ENCODE measurements at regions not wholly inside any gene's neighbourhood (a gene's known extent, or its start where the extent isn't known, plus 50 kb on each side); places are given as distances from the start of the nearest gene placed in this dataset.

DNA sequence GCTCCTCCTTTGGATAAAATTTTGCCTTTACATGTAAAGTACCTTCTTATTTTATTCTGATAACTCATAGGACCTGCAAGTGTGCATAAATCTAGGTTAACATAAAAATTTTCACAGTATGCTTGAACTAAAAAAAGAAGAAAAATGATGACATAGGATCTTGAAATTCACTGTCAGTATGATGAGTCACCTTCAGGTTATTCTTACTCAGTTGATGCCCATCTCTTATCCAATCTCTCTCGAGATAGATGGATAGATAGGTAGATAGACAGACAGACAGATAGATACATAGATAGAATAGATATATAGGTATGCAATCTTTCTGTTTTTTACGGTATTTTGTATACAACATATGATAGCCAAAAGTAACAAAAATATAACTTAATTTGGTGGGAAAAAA is 485.5 kb downstream of the NAF1 start:
- WGBS (ENCODE audit: insufficient coverage, insufficient replicate concordance, low lambda C conversion rate, missing lambda C conversion rate) = 2% methylated on average over 2 of the region's 2 CpGs
- ATAC-seq (no peak), FAIRE-seq (no peak), DNase-seq (ENCODE audit: low read depth, low spot score) (no peak)
- no peak overlapping the region for H2AFZ ChIP-seq (ENCODE audit: control insufficient read depth, low read depth, low read length)
- no peak overlapping the region for H3K4me3 ChIP-seq
- no peaks in the 10 kb centered on the region for H3K9me3 ChIP-seq (replicated peaks; ENCODE audit: control insufficient read depth, insufficient read depth, low read length)
- CTCF ChIA-PET = interaction anchor here (0.7 kb wide), 1 partner anchor 21 kb away, joined by 4 read pairs; no protein-coding TSS in a partner anchor
- RAD21 ChIA-PET (ENCODE audit: unreplicated experiment) = no interaction called here
- SMC1A ChIA-PET (ENCODE audit: uncharacterized antibody, unreplicated experiment) = no interaction called here
- BruUV-seq (replicated peaks) = no TSS peak
- intact Hi-C loops (cut with micrococcal nuclease; ENCODE audit: unreplicated experiment) (no loop called here), in situ Hi-C loops (cut with MboI) (no loop called here)
- no peak overlapping the region for H3K9ac ChIP-seq (ENCODE audit: control insufficient read depth, insufficient read depth, low read length)
- no peak overlapping the region for H3K27ac ChIP-seq (ENCODE audit: control insufficient read depth, insufficient read depth)
- no peaks in the 10 kb centered on the region for H3K79me2 ChIP-seq (ENCODE audit: control insufficient read depth, insufficient read depth, low read length)
- H3K36me3 ChIP-seq (ENCODE audit: control insufficient read depth in 2 of 2, insufficient read depth in 2 of 2, low read length in 1 of 2) = no peaks in the 10 kb centered on the region
- H3K27me3 ChIP-seq (replicated peaks in 1 of 2; ENCODE audit: control insufficient read depth in 2 of 2, insufficient read depth in 2 of 2, low read length in 1 of 2) = no peaks in the 10 kb centered on the region
- no peak overlapping the region for H3K4me2 ChIP-seq (ENCODE audit: control insufficient read depth, insufficient read depth)
- no peaks in the 10 kb centered on the region for H3K4me1 ChIP-seq (ENCODE audit: control insufficient read depth, insufficient read depth, low read length)
- H4K20me1 ChIP-seq (ENCODE audit: control insufficient read depth, insufficient read depth) = no peaks in the 10 kb centered on the region
- POLR2A ChIA-PET = no interaction called here
- TF ChIP-seq TAF1 (IDR thresholded peaks at IDR 0.05; ENCODE audit: borderline replicate concordance, low read depth, low read length) = no peak
- TF ChIP-seq, protein P1, sequence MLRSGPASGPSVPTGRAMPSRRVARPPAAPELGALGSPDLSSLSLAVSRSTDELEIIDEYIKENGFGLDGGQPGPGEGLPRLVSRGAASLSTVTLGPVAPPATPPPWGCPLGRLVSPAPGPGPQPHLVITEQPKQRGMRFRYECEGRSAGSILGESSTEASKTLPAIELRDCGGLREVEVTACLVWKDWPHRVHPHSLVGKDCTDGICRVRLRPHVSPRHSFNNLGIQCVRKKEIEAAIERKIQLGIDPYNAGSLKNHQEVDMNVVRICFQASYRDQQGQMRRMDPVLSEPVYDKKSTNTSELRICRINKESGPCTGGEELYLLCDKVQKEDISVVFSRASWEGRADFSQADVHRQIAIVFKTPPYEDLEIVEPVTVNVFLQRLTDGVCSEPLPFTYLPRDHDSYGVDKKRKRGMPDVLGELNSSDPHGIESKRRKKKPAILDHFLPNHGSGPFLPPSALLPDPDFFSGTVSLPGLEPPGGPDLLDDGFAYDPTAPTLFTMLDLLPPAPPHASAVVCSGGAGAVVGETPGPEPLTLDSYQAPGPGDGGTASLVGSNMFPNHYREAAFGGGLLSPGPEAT (IDR thresholded peaks at IDR 0.05; ENCODE audit: low read depth) = no peak

DNA sequence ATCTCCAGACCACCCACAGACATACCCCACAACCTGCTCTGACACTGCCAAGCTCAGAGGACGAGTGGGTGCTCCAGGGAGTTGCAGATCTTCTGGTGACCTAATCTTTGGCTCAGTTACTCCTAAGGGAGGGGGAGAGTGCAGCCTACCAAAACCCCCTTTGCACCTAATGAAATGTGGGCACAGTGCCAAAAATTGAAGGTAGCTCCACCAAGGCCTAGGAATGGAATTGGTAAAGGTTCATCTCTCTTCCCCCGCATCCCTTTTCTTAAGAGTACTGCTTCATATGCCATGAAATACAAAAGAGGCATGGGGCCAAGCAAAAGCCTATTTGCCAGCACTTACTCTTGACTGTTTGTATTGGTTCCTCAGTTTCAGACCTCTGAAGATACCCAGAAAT is 491.0 kb downstream of the NAF1 start:
- no peaks in the 10 kb centered on the region for H3K36me3 ChIP-seq (ENCODE audit: control insufficient read depth in 2 of 2, insufficient read depth in 2 of 2, low read length in 1 of 2)
- DNase-seq (ENCODE audit: low read depth, low spot score) = no peak
- no peaks in the 10 kb centered on the region for H3K79me2 ChIP-seq (ENCODE audit: control insufficient read depth, insufficient read depth, low read length)
- H2AFZ ChIP-seq (ENCODE audit: control insufficient read depth, low read depth, low read length) = no peak overlapping the region
- WGBS (ENCODE audit: insufficient coverage, insufficient replicate concordance, low lambda C conversion rate, missing lambda C conversion rate) = 18% methylated on average over 2 of the region's 2 CpGs
- no peak overlapping the region for H3K4me3 ChIP-seq
- SMC1A ChIA-PET (ENCODE audit: uncharacterized antibody, unreplicated experiment) = interaction anchor here (0.7 to 1.7 kb wide), 2 partner anchors 15 to 1066 kb away, joined by 3 read pairs; no protein-coding TSS in a partner anchor
- H3K4me1 ChIP-seq (ENCODE audit: control insufficient read depth, insufficient read depth, low read length) = no peaks in the 10 kb centered on the region
- H3K27ac ChIP-seq (ENCODE audit: control insufficient read depth, insufficient read depth) = no peak overlapping the region
- H3K9ac ChIP-seq (ENCODE audit: control insufficient read depth, insufficient read depth, low read length) = no peak overlapping the region
- H4K20me1 ChIP-seq (ENCODE audit: control insufficient read depth, insufficient read depth) = no peaks in the 10 kb centered on the region
- no peak for FAIRE-seq
- H3K9me3 ChIP-seq (replicated peaks; ENCODE audit: control insufficient read depth, insufficient read depth, low read length) = no peaks in the 10 kb centered on the region
- in situ Hi-C loops (cut with MboI) (no loop called here), intact Hi-C loops (cut with micrococcal nuclease; ENCODE audit: unreplicated experiment) (no loop called here)
- ATAC-seq = no peak
- no TSS peak for BruUV-seq (replicated peaks)
- RAD21 ChIA-PET (ENCODE audit: unreplicated experiment) = no interaction called here
- no peaks in the 10 kb centered on the region for H3K27me3 ChIP-seq (replicated peaks in 1 of 2; ENCODE audit: control insufficient read depth in 2 of 2, insufficient read depth in 2 of 2, low read length in 1 of 2)
- POLR2A ChIA-PET = no interaction called here
- no peak overlapping the region for H3K4me2 ChIP-seq (ENCODE audit: control insufficient read depth, insufficient read depth)
- CTCF ChIA-PET = no interaction called here
- TF ChIP-seq GABPA (IDR thresholded peaks at IDR 0.05; ENCODE audit: low read depth) = no peak
- TF ChIP-seq STAT3 (IDR thresholded peaks at IDR 0.05; ENCODE audit: low read depth, low read length) = no peak
- TF ChIP-seq, protein P2, sequence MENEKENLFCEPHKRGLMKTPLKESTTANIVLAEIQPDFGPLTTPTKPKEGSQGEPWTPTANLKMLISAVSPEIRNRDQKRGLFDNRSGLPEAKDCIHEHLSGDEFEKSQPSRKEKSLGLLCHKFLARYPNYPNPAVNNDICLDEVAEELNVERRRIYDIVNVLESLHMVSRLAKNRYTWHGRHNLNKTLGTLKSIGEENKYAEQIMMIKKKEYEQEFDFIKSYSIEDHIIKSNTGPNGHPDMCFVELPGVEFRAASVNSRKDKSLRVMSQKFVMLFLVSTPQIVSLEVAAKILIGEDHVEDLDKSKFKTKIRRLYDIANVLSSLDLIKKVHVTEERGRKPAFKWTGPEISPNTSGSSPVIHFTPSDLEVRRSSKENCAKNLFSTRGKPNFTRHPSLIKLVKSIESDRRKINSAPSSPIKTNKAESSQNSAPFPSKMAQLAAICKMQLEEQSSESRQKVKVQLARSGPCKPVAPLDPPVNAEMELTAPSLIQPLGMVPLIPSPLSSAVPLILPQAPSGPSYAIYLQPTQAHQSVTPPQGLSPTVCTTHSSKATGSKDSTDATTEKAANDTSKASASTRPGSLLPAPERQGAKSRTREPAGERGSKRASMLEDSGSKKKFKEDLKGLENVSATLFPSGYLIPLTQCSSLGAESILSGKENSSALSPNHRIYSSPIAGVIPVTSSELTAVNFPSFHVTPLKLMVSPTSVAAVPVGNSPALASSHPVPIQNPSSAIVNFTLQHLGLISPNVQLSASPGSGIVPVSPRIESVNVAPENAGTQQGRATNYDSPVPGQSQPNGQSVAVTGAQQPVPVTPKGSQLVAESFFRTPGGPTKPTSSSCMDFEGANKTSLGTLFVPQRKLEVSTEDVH (IDR thresholded peaks at IDR 0.05; ENCODE audit: low read depth, partially characterized antibody) = no peak
- TF ChIP-seq, protein P3, sequence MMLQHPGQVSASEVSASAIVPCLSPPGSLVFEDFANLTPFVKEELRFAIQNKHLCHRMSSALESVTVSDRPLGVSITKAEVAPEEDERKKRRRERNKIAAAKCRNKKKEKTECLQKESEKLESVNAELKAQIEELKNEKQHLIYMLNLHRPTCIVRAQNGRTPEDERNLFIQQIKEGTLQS (IDR thresholded peaks at IDR 0.05; ENCODE audit: borderline replicate concordance, extremely low read depth, low read depth, low read length) = no peak
- no peak for TF ChIP-seq SIN3A (IDR thresholded peaks at IDR 0.05; ENCODE audit: low read depth, low read length)
- no peak for TF ChIP-seq SPI1 (IDR thresholded peaks at IDR 0.05; ENCODE audit: borderline replicate concordance, insufficient read depth, low read depth, low read length)
- no peak for TF ChIP-seq ZZZ3 (IDR thresholded peaks at IDR 0.05; ENCODE audit: control insufficient read depth, insufficient read length, low read depth)
- no peak for TF ChIP-seq MTA2 (IDR thresholded peaks at IDR 0.05; ENCODE audit: low read depth)
- TF ChIP-seq IRF4 (IDR thresholded peaks at IDR 0.05; ENCODE audit: low read depth, low read length) = no peak
- TF ChIP-seq, protein P4, sequence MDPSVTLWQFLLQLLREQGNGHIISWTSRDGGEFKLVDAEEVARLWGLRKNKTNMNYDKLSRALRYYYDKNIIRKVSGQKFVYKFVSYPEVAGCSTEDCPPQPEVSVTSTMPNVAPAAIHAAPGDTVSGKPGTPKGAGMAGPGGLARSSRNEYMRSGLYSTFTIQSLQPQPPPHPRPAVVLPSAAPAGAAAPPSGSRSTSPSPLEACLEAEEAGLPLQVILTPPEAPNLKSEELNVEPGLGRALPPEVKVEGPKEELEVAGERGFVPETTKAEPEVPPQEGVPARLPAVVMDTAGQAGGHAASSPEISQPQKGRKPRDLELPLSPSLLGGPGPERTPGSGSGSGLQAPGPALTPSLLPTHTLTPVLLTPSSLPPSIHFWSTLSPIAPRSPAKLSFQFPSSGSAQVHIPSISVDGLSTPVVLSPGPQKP (IDR thresholded peaks at IDR 0.05; ENCODE audit: low read depth, low read length) = no peak
- no peak for TF ChIP-seq ZNF24 (IDR thresholded peaks at IDR 0.05)

Measured in GM12878 (cell line).